ENCODE measurements at regions not wholly inside any gene's neighbourhood (a gene's known extent, or its start where the extent isn't known, plus 50 kb on each side); places are given as distances from the start of the nearest gene placed in this dataset.

DNA sequence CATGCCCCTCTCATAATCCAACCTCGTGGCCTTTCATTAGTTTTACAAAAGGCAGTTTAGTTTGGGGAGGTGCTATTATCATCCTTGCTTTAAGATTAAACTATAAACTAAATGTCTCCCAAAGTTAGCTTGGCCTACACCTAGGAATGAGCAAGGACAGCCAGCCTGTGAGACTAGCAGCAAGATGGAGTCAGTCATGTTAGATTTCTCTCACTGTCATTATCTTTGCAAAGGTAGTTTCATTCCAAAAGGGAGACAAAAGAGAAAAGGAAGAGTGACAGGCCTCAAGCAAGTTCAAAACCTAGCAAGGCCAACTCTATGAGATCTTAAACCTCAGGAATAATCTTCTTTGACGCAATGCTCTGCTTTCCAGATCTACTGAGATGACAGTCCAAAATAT, 232.2 kb downstream of the UBE3D start:
- H3K9me3 Mint-ChIP-seq: no peaks in the 10 kb centered on the region

DNA sequence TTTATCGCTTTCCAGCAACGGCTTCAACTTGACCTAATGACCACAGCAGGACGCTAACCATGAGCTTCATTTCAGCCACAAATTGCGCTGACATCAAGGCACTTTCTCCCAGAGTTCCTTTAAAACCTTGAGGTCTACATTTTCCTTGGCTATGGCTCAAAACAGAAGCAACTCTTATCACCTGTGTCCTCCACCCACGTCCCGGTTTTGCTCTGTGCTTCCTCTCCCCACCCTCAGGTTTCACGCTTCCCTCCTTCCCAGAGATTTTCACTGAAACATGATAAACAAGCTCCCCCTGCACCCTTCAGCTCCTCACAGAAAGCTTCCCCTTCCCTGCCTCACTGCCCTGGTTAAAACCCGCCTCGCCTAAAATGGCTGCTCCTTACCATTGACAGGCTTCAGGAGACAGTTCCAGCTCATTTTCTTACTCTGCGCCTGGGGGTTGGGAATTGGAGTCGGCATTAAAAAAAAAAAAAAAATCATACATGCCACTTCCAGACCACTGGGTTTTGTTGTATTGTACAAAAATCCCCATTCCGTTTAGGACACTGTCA, 229.5 kb downstream of the UBE3D start:
- ATAC-seq (peak; percentile 67), DNase-seq (ENCODE audit: low spot score) (no peak)
- TF ChIP-seq NR1H2 (CRISPR knock-in tag; IDR thresholded peaks at IDR 0.05) (no peak), SOX15 (CRISPR knock-in tag; IDR thresholded peaks at IDR 0.05) (no peak), RELA (CRISPR knock-in tag; IDR thresholded peaks at IDR 0.05; ENCODE audit: borderline replicate concordance) (no peak), ZNF121 (CRISPR knock-in tag; IDR thresholded peaks at IDR 0.05) (no peak)
- TF ChIP-seq, protein P1, sequence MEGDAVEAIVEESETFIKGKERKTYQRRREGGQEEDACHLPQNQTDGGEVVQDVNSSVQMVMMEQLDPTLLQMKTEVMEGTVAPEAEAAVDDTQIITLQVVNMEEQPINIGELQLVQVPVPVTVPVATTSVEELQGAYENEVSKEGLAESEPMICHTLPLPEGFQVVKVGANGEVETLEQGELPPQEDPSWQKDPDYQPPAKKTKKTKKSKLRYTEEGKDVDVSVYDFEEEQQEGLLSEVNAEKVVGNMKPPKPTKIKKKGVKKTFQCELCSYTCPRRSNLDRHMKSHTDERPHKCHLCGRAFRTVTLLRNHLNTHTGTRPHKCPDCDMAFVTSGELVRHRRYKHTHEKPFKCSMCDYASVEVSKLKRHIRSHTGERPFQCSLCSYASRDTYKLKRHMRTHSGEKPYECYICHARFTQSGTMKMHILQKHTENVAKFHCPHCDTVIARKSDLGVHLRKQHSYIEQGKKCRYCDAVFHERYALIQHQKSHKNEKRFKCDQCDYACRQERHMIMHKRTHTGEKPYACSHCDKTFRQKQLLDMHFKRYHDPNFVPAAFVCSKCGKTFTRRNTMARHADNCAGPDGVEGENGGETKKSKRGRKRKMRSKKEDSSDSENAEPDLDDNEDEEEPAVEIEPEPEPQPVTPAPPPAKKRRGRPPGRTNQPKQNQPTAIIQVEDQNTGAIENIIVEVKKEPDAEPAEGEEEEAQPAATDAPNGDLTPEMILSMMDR (IDR thresholded peaks at IDR 0.05): no peak
- TF ChIP-seq, protein P2, sequence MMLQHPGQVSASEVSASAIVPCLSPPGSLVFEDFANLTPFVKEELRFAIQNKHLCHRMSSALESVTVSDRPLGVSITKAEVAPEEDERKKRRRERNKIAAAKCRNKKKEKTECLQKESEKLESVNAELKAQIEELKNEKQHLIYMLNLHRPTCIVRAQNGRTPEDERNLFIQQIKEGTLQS (CRISPR knock-in tag; conservative IDR thresholded peaks at IDR 0.05): no peak
- TF ChIP-seq, protein P3, sequence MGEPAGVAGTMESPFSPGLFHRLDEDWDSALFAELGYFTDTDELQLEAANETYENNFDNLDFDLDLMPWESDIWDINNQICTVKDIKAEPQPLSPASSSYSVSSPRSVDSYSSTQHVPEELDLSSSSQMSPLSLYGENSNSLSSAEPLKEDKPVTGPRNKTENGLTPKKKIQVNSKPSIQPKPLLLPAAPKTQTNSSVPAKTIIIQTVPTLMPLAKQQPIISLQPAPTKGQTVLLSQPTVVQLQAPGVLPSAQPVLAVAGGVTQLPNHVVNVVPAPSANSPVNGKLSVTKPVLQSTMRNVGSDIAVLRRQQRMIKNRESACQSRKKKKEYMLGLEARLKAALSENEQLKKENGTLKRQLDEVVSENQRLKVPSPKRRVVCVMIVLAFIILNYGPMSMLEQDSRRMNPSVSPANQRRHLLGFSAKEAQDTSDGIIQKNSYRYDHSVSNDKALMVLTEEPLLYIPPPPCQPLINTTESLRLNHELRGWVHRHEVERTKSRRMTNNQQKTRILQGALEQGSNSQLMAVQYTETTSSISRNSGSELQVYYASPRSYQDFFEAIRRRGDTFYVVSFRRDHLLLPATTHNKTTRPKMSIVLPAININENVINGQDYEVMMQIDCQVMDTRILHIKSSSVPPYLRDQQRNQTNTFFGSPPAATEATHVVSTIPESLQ (CRISPR knock-in tag; IDR thresholded peaks at IDR 0.05): no peak
- TF ChIP-seq, protein P4, sequence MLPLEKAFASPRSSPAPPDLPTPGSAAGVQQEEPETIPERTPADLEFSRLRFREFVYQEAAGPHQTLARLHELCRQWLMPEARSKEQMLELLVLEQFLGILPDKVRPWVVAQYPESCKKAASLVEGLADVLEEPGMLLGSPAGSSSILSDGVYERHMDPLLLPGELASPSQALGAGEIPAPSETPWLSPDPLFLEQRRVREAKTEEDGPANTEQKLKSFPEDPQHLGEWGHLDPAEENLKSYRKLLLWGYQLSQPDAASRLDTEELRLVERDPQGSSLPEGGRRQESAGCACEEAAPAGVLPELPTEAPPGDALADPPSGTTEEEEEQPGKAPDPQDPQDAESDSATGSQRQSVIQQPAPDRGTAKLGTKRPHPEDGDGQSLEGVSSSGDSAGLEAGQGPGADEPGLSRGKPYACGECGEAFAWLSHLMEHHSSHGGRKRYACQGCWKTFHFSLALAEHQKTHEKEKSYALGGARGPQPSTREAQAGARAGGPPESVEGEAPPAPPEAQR (CRISPR knock-in tag; IDR thresholded peaks at IDR 0.05): no peak
- H3K36me3 Mint-ChIP-seq: no peaks in the 10 kb centered on the region
- CTCF ChIA-PET: interaction anchor here (0.7 kb wide), 1 partner anchor 73 kb away, joined by 3 read pairs; no protein-coding TSS in a partner anchor
- H3K4me1 Mint-ChIP-seq: peaks cover 7% of the 10 kb centered on the region
- no peaks in the 10 kb centered on the region for H3K9me3 Mint-ChIP-seq
- no peak overlapping the region for H3K4me3 Mint-ChIP-seq
- H3K27ac Mint-ChIP-seq: no peak overlapping the region
- POLR2A ChIA-PET: interaction anchor here (0.6 to 0.7 kb wide), 2 partner anchors 33 to 137 kb away, joined by 3 to 4 read pairs; no protein-coding TSS in a partner anchor
- H3K27me3 Mint-ChIP-seq (ENCODE audit: low read depth): peaks cover 7% of the 10 kb centered on the region; the same call in 1 of the 2 replicates

More for the DNA sequence above, 232.2 kb downstream of the UBE3D start:
- no peak overlapping the region for H3K27ac Mint-ChIP-seq
- no peak overlapping the region for H3K4me3 Mint-ChIP-seq
- CTCF ChIA-PET: no interaction called here
- peaks cover 7% of the 10 kb centered on the region for H3K4me1 Mint-ChIP-seq
- DNase-seq (ENCODE audit: low spot score) (no peak), ATAC-seq (no peak)
- H3K36me3 Mint-ChIP-seq: no peaks in the 10 kb centered on the region
- TF ChIP-seq ZNF232 (CRISPR knock-in tag; IDR thresholded peaks at IDR 0.05) (no peak), RELA (CRISPR knock-in tag; IDR thresholded peaks at IDR 0.05; ENCODE audit: borderline replicate concordance) (no peak), ELF4 (CRISPR knock-in tag; IDR thresholded peaks at IDR 0.05; ENCODE audit: low read depth) (no peak), ESRRA (CRISPR knock-in tag; IDR thresholded peaks at IDR 0.05; ENCODE audit: borderline replicate concordance) (no peak), TCF7 (CRISPR knock-in tag; IDR thresholded peaks at IDR 0.05; ENCODE audit: low read depth) (no peak), NFE2L1 (CRISPR knock-in tag; IDR thresholded peaks at IDR 0.05) (no peak)
- TF ChIP-seq, protein P5, sequence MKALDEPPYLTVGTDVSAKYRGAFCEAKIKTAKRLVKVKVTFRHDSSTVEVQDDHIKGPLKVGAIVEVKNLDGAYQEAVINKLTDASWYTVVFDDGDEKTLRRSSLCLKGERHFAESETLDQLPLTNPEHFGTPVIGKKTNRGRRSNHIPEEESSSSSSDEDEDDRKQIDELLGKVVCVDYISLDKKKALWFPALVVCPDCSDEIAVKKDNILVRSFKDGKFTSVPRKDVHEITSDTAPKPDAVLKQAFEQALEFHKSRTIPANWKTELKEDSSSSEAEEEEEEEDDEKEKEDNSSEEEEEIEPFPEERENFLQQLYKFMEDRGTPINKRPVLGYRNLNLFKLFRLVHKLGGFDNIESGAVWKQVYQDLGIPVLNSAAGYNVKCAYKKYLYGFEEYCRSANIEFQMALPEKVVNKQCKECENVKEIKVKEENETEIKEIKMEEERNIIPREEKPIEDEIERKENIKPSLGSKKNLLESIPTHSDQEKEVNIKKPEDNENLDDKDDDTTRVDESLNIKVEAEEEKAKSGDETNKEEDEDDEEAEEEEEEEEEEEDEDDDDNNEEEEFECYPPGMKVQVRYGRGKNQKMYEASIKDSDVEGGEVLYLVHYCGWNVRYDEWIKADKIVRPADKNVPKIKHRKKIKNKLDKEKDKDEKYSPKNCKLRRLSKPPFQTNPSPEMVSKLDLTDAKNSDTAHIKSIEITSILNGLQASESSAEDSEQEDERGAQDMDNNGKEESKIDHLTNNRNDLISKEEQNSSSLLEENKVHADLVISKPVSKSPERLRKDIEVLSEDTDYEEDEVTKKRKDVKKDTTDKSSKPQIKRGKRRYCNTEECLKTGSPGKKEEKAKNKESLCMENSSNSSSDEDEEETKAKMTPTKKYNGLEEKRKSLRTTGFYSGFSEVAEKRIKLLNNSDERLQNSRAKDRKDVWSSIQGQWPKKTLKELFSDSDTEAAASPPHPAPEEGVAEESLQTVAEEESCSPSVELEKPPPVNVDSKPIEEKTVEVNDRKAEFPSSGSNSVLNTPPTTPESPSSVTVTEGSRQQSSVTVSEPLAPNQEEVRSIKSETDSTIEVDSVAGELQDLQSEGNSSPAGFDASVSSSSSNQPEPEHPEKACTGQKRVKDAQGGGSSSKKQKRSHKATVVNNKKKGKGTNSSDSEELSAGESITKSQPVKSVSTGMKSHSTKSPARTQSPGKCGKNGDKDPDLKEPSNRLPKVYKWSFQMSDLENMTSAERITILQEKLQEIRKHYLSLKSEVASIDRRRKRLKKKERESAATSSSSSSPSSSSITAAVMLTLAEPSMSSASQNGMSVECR (CRISPR knock-in tag; IDR thresholded peaks at IDR 0.05; ENCODE audit: borderline replicate concordance): no peak
- TF ChIP-seq, protein P6, sequence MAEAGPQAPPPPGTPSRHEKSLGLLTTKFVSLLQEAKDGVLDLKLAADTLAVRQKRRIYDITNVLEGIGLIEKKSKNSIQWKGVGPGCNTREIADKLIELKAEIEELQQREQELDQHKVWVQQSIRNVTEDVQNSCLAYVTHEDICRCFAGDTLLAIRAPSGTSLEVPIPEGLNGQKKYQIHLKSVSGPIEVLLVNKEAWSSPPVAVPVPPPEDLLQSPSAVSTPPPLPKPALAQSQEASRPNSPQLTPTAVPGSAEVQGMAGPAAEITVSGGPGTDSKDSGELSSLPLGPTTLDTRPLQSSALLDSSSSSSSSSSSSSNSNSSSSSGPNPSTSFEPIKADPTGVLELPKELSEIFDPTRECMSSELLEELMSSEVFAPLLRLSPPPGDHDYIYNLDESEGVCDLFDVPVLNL (CRISPR knock-in tag; IDR thresholded peaks at IDR 0.05; ENCODE audit: borderline replicate concordance, low read depth): no peak
- TF ChIP-seq, protein P2 (CRISPR knock-in tag; conservative IDR thresholded peaks at IDR 0.05): no peak
- TF ChIP-seq, protein P7, sequence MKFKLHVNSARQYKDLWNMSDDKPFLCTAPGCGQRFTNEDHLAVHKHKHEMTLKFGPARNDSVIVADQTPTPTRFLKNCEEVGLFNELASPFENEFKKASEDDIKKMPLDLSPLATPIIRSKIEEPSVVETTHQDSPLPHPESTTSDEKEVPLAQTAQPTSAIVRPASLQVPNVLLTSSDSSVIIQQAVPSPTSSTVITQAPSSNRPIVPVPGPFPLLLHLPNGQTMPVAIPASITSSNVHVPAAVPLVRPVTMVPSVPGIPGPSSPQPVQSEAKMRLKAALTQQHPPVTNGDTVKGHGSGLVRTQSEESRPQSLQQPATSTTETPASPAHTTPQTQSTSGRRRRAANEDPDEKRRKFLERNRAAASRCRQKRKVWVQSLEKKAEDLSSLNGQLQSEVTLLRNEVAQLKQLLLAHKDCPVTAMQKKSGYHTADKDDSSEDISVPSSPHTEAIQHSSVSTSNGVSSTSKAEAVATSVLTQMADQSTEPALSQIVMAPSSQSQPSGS (CRISPR knock-in tag; IDR thresholded peaks at IDR 0.05; ENCODE audit: borderline replicate concordance, low read depth): no peak
- POLR2A ChIA-PET: no interaction called here
- peaks cover 3% of the 10 kb centered on the region; the same call in 1 of the 2 replicates for H3K27me3 Mint-ChIP-seq (ENCODE audit: low read depth)
